GM06990 (cell line): ENCODE measurements at regions not wholly inside any gene's neighbourhood (a gene's known extent, or its start where the extent isn't known, plus 50 kb on each side); places are given as distances from the start of the nearest gene placed in this dataset.

Experiments
- DNase-seq: peaks from one replicate; pipeline ENCODE4 v3.0.0-alpha.2; 2011; ENCODE audit not compliant: insufficient read length; ENCODE audit errors: extremely low read depth
- H3K27me3 ChIP-seq: replicated peaks from 2 replicates; pipeline ENCODE4 v1.6.0; 2011; ENCODE audit warnings: low read length; ENCODE audit not compliant: control insufficient read depth, insufficient read depth
- H3K36me3 ChIP-seq: 2 replicates; pipeline ENCODE4 v1.5.1; 2011; ENCODE audit warnings: low read length; ENCODE audit not compliant: control insufficient read depth, insufficient read depth
- H3K4me3 ChIP-seq: replicated peaks from 2 replicates; pipeline ENCODE4 v1.5.1; 2011; ENCODE audit warnings: low read depth, mild to moderate bottlenecking, control low read depth, low read length
- CTCF ChIP-seq: IDR thresholded peaks from 2 replicates; pipeline ENCODE4 v1.5.1; 2011; ENCODE audit warnings: low read length, control low read depth, mild to moderate bottlenecking, inconsistent platforms; ENCODE audit not compliant: insufficient read depth, poor library complexity, severe bottlenecking

GRCh38 chr11:70725278-70725677 is 326.9 kb downstream of the CTTN start:
- no peak for DNase-seq
- no peak overlapping the region for H3K4me3 ChIP-seq
- no peak for TF ChIP-seq CTCF
- H3K27me3 ChIP-seq: no peaks in the 10 kb centered on the region; the same call in 1 of the 2 replicates
- H3K36me3 ChIP-seq: no peaks in the 10 kb centered on the region

- Histone ChIP-seq H3K36me3 (no peaks in the 10 kb centered on the region), H3K27me3 (no peaks in the 10 kb centered on the region; the same call in 1 of the 2 replicates), H3K4me3 (no peak overlapping the region)
- no peak for TF ChIP-seq CTCF
- no peak for DNase-seq
Observed at GRCh38 chr11:70725739-70726138, 327.4 kb downstream of the CTTN start.

- Histone ChIP-seq H3K27me3 (no peaks in the 10 kb centered on the region; the same call in 1 of the 2 replicates), H3K4me3 (no peak overlapping the region), H3K36me3 (no peaks in the 10 kb centered on the region)
- DNase-seq: no peak
- no peak for TF ChIP-seq CTCF
Observed at GRCh38 chr11:70727021-70727420, 328.7 kb downstream of the CTTN start.

GRCh38 chr11:70727899-70728620 is 329.7 kb downstream of the CTTN start:
- Histone ChIP-seq H3K36me3 (no peaks in the 10 kb centered on the region), H3K4me3 (no peak overlapping the region), H3K27me3 (no peaks in the 10 kb centered on the region; the same call in 1 of the 2 replicates)
- TF ChIP-seq CTCF: no peak
- DNase-seq: no peak

GRCh38 chr11:70729949-70730348 is 331.6 kb downstream of the CTTN start:
- Histone ChIP-seq H3K36me3 (no peaks in the 10 kb centered on the region), H3K4me3 (no peak overlapping the region), H3K27me3 (no peaks in the 10 kb centered on the region; the same call in 1 of the 2 replicates)
- no peak for DNase-seq
- TF ChIP-seq CTCF: no peak

- no peak for TF ChIP-seq CTCF
- no peaks in the 10 kb centered on the region for H3K36me3 ChIP-seq
- no peaks in the 10 kb centered on the region; the same call in 1 of the 2 replicates for H3K27me3 ChIP-seq
- H3K4me3 ChIP-seq: no peak overlapping the region
- no peak for DNase-seq
Observed at GRCh38 chr11:70730411-70730810, 332.1 kb downstream of the CTTN start.
